ENCODE measurements at regions not wholly inside any gene's neighbourhood (a gene's known extent, or its start where the extent isn't known, plus 50 kb on each side); places are given as distances from the start of the nearest gene placed in this dataset.

DNA sequence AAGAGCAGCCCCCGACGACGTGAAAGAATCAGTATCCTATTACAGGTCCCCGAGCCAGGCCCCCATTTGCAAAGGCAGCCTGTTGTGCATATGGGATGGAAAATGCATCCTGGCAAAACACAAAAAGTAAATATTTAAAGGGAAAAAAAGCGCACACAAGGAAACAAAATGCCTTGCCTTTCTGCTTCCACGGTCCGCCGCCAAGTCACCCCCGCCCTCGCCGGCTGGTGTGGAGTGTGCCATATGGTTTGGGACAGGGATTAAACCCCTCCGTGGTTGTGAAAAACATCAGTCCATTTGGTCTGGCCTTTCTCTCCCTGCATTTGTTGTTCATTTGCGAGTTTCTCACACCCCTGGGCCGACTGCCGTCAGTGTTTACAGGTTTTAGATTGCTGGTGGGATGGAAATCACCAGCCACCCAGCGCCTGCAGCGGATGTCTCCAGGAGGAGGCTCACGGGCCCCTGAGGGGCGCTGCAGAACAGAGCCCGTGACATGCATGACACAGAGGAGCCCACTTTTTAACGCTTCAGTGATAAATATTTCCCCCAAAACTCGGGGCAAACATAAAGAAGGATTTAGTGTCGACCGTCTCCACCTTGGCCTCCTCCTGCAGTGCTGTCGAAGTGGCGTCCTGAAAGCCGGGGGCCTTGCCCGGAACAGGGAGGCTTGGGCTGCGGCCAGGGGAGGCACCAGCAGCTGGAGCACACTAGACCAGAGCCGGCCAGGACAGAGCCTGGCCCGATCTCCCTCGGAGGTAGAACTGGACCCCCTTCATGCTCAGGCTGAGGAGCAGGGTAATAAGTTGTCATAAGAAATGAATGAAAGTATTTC lies 161.5 kb downstream of the HSD17B3 start:
- TF ChIP-seq, protein P1, sequence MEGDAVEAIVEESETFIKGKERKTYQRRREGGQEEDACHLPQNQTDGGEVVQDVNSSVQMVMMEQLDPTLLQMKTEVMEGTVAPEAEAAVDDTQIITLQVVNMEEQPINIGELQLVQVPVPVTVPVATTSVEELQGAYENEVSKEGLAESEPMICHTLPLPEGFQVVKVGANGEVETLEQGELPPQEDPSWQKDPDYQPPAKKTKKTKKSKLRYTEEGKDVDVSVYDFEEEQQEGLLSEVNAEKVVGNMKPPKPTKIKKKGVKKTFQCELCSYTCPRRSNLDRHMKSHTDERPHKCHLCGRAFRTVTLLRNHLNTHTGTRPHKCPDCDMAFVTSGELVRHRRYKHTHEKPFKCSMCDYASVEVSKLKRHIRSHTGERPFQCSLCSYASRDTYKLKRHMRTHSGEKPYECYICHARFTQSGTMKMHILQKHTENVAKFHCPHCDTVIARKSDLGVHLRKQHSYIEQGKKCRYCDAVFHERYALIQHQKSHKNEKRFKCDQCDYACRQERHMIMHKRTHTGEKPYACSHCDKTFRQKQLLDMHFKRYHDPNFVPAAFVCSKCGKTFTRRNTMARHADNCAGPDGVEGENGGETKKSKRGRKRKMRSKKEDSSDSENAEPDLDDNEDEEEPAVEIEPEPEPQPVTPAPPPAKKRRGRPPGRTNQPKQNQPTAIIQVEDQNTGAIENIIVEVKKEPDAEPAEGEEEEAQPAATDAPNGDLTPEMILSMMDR (IDR thresholded peaks at IDR 0.05; ENCODE audit: low read depth, low read length), result no peak
- peak overlapping the region; percentile 20; the same call in 1 of the 2 replicates for H3K4me3 ChIP-seq (ENCODE audit: low read depth, low read length)

DNA sequence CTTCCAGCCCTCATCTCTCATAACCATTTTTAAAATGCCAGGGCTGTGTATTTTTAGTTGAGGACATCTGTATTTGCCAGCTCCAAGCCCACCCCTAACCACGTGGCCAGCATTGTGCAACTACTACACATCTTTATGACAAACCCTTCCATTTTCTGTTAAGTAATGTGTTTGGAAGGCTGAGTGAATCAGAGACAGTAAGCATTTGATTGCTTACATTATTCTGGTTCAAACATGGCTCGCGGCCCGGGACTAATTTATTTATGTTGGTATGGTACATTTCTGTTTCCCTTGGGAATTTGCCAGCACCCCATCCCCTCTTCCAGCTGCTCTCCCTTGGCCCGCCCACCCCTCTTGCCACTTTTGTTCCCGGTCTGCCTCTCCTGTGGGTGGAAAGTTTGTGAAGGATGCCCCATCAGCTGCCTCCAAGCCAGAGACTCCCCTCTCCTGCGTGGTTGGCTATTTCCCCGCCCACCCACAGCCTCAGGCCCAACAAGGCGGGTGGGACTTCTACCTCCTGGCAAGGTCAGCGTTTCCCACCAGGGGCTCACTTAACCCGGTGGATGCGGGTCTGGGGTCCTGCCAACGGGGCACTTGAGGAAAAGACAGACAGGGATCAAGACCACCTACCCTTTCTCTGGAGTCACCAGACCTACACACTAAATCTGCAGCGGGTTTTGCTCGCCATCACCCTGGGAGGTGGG lies 162.2 kb downstream of the HSD17B3 start:
- peak overlapping the region; percentile 20; the same call in 1 of the 2 replicates for H3K4me3 ChIP-seq (ENCODE audit: low read depth, low read length)
- TF ChIP-seq, protein P1 (IDR thresholded peaks at IDR 0.05; ENCODE audit: low read depth, low read length), result no peak

GRCh38 chr9:96138616-96139015 lies 163.4 kb downstream of the HSD17B3 start:
- TF ChIP-seq, protein P1 (IDR thresholded peaks at IDR 0.05; ENCODE audit: low read depth, low read length), result no peak
- no peak overlapping the region for H3K4me3 ChIP-seq (ENCODE audit: low read depth, low read length)

DNA sequence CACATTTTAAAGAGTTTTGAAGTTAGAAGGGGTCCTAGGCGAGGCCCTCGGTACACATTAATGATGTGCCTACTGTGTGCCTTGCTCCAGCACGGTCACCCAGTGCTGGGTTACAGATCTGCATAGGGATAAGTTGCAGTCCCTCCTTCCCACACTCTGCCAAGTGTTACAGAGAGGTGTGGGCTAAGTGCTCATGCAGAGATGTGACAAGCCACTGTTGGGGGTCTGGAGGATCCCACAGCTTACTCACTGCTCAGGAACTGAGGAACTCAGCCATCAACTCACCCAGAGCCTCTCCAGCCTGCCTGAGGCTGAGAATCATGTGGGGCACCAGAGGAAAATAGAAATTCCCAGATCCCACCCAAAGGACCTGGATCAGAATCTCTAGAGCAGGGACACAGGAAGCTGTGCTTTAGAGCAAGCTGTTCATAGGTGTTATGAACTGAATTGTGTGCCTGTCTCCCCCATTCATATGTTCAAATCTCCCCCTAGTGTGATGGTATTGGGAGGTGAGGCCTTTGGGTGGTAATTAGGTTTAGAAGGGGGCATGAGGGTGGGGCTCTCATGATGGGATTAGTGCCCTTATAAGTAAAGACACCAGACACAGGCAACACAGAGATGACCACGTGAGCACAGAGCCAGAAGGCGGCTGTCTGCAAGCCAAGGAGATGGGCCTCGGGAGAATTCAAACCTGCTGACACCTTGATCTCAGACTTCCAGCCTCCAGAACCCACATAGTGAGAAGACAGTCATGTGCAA lies 164.1 kb downstream of the HSD17B3 start:
- TF ChIP-seq, protein P1 (IDR thresholded peaks at IDR 0.05; ENCODE audit: low read depth, low read length), result no peak
- peak overlapping the region; percentile 46 for H3K4me3 ChIP-seq (ENCODE audit: low read depth, low read length)

DNA sequence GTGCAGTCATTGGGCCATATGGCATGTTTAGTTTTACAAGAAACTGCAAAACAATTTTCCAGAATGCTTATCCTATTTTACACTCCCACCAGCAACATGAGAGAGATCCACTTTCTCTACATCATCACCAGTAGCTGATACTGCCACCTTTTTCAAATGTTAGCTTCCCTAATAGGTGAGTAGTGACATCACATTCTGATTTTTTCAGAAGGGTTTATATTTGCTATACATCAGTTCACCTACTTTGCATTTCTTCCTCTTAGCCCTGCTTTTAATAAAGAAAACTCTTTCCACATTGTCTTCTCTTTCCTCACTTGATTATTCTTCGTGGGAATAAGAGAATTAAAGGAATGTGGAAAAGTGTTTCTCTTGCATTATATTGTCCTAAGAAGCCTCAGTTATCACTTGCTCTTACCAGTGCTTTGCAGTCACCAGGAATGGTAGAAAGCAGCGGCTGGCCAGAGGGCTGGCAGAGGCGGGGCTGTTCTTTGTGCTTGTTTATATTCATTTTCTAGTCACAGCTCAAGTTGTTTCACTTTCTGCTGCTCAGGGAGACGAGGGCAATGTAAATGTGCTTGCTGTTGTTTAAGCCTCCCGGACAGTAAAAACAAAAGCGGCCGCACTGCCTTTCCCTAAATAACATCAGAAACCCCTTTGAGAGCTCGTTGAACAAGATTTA lies 164.8 kb downstream of the HSD17B3 start:
- TF ChIP-seq, protein P1 (IDR thresholded peaks at IDR 0.05; ENCODE audit: low read depth, low read length), result no peak
- H3K4me3 ChIP-seq (ENCODE audit: low read depth, low read length), result peak overlapping the region; percentile 46

DNA sequence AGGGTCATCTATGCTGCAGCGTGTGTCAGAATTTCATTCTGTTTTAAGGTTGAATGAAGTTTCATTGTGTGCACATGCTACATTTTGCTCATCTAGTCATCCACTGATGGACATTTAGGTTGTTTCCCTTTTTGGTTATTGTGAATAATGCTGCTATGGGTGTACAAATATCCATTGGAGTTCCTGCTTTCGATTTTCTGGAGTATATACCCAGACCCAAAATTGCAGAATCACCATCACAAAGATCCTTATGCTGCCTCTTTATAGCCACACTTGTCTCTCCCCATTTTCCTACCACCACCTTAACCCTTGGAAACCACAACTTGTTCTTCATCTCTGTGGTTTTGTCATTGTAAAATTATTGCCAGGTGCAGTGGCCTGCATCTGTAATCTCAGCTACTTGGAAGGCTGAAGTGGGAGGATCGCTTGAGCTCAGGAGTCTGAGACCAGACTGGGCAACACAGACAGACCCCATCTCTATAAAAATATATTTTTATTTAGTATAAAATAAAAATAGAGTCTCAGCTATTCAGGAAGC lies 166.2 kb downstream of the HSD17B3 start:
- TF ChIP-seq, protein P1 (IDR thresholded peaks at IDR 0.05; ENCODE audit: low read depth, low read length), result no peak
- no peak overlapping the region for H3K4me3 ChIP-seq (ENCODE audit: low read depth, low read length)
